GM21447 (cell line): ENCODE measurements at regions not wholly inside any gene's neighbourhood (a gene's known extent, or its start where the extent isn't known, plus 50 kb on each side); places are given as distances from the start of the nearest gene placed in this dataset.
"Not testable (repeated sequence)": the region's sequence is repeated elsewhere in the genome, so short reads cannot be mapped to it uniquely, and the experiment has no call there.

Experiments
- ATAC-seq: cut with Tn5 transposase; IDR thresholded peaks from one replicate; pipeline ENCODE4 v1.9.1; 2021; ENCODE audit not compliant: unreplicated experiment

DNA sequence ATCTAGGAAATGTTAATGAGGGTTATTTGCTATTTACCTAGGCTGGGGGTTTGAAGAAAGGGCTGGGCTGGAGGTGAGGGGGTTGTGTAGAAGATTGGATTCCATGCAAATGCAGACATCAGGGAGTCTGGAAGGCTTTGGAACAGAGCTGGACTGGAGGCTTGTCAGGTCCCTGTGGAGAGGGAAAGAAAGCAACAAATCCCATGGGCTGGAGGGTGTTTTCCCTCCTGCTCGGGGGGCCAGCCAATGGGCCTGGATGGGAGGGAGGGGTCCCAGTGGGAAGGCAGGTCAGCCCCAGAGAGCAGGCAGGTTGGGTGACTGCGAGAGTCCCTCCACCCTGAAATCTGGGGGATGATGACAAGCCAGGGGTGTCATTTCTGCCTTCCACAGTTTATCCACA, 431.8 kb downstream of the RPS24 start:
- no peak for ATAC-seq

DNA sequence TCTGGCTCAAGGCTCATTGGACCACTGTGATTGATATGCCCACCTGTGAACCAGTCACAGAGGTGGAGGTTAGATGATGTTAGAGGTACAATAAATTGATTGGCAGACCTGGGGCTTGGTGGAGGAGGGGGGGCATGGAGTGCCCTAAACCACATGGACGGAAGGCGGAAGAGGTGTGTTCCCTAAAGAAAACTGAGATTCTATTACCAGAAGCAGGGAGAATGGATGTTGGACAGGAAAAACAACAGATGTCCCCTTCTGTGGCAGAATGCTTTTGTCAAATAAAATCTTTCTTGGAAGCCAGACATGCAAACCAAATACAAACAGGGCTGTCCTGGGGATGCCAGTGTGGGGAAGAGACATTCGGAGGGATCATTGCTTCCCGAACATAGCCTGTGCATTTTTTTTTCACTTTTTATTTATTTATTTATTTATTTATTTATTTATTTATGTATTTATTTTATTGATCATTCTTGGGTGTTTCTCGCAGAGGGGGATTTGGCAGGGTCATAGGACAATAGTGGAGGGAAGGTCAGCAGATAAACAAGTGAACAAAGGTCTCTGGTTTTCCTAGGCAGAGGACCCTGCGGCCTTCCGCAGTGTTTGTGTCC, 433.9 kb downstream of the RPS24 start:
- no peak for ATAC-seq

- not testable (repeated sequence) for ATAC-seq
Measured at GRCh38 chr10:78468731-78469130, 435.1 kb downstream of the RPS24 start.

DNA sequence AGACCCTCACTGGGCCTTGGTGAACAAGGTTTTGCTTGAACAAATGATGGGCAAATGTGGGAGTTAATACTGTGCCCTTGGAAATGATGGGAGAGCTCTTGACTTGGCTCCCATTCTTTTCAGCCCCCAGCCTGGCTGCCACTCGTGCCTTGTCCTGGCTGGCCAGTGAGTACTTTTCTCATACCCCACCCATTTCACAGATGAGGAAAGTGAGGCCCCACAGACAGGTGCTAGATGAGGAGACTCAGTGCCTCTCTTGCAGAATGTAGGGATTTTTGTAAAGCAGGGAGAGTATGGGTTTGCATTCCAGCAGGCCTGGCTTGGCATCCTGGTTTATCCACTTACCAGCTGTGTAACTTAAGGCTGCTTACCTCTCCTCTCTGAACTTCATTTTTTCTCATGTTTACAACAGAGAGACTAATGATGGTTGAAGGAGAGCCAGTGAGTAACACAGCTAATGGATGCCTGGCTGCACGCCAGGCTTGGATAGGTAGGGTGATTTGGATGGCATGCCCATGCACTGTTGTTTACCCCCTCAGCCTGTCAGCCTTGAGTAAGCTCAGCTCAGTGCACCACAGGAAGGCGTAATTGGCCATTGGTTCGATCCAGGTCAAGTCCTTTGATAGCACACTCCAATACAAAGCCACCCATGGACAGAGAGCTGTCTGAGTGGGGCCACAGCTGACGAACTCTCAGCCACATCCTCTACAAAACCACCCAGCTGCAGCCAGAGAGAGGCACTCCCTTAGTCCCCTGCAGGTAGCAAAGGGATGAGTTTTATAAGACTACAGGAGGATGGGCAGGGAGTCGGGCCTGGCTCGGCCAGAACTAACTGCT, 436.8 kb downstream of the RPS24 start:
- no peak for ATAC-seq

DNA sequence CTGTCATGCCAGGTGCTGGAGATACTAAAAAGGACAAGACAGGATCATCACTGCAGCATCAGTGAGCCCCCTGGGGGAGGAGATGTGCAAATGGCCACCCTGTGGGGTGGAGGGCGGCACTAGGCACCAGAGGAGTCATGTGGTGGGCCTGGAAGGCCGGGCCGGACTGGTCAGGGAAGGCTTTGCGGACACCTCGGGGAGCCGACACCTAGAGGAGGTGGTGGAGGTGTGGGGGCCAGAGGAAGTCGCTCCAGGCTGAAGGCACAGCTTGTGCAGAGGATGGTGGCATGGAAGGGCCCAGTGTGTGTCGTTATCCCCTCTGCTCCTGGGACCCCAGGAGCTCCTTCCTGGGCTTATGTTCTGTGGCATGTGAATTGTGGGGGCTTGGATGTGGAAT, 437.7 kb downstream of the RPS24 start:
- no peak for ATAC-seq

DNA sequence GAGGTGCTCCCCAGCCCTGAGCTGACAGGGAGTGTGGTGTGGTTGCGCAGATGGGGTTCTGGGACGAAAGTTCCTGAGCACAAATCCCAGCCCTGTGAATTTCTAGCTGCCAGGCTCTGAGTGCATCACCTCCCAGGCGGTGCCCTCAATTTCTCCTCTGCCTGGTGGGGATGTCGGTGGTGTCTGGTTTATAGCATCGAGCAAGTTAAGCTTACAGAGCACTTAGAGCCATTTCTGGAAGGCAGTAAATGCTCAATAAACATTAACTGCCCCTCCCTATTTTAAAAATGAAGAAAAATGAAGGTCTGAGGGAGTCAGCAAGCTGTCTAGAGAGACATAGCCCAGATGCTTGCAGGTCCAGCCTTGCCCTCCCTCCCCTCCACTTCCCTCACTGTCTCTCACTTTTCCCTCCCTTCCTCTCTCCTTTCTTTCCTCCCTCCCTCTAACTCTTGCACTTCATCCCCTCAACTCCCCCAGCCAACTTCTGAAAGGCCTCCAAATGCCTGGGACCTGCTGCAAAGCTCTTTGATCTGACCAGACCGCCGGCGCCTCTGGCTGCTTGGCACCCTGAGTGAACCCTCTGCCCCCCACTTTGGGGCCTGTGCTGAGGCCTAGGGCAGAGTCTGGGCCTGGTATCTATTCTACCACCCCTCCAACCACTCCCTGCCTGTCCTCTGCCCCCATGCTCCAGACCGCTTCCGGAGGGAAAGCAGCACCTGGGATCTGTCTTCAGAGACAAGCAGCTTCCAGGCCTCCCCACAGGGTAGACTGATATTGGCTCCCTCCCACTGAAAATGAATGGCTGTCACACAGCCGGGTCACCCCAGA, 438.3 kb downstream of the RPS24 start:
- ATAC-seq, result no peak

DNA sequence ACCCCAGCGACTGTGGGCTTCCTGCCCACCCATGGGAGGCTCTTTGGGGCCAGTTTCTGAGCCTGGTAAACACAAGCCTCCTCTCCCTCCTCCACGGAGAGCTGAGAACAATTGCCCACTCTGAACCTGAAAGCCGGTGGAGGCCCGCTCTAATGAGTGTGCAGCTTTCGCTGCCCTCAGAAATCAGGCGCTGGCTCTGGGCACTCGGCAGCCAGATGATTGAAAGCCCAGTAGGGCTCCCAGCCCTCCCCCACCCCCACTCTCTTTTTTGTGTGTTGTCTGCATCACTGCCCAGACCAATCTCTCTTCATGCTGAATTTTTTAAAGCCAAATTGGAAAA, 438.9 kb downstream of the RPS24 start:
- ATAC-seq, result no peak

- no peak for ATAC-seq
Measured at GRCh38 chr10:78473006-78473405, 439.3 kb downstream of the RPS24 start.

DNA sequence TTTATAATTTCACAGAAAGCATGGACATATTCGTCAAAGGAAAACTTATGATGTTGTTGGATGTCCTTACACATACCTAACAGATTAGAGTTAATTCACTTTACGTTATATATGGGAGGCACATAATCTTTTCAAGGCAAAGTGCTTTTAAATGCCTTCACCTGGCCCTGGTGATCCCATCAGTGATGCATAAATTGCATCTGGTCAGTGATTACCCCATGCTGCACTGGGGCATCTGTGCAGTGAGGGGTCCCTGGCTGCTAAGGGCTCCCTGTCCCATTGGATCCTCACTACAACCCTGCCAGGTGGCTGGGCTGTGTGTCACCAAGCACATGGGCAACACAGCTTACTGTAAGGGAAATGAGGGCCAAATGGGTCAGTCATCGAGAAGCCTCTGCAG, 441.1 kb downstream of the RPS24 start:
- ATAC-seq, result no peak

- ATAC-seq, result no peak
Measured at GRCh38 chr10:78475437-78475836, 441.8 kb downstream of the RPS24 start.

DNA sequence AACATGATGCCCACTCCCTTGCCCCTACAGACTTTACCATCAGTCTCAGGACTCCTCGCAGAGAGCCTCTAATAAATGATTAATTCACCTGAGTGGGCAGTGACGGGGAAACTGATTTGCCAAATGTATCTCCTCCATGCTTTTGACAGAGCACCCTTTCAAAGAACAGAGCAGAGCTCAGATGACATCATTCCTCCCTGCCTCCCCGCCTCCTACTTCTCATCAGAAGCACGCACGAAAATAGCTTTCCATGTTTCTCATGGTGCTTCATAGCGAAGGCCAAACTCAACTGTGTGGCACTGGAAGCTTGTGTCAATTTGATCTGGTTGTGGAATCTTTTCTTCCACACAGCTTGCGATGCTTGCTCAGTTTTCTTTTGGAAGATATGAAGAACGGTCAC, 442.5 kb downstream of the RPS24 start:
- no peak for ATAC-seq

DNA sequence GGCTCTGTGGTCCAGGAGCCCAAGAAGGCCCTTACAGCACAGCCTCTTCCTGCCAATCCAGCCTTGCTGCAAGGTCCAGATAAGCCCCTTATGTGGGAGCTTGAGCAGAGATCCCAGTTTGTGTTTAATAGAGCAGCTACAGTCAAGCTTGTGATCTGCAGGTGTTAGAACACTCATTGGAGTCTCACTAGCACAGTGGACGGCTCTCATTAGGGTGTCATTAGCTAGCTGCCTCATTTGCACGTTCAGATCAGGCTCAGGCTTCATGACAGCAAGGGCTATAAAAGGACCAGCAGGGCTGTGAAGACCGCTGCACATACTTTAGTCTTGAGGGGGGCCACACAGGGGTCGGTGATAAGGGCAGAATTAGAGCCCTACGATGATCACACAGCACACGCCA, 443.2 kb downstream of the RPS24 start:
- ATAC-seq, result no peak

GRCh38 chr10:78478919-78479318, 445.3 kb downstream of the RPS24 start:
- no peak for ATAC-seq

DNA sequence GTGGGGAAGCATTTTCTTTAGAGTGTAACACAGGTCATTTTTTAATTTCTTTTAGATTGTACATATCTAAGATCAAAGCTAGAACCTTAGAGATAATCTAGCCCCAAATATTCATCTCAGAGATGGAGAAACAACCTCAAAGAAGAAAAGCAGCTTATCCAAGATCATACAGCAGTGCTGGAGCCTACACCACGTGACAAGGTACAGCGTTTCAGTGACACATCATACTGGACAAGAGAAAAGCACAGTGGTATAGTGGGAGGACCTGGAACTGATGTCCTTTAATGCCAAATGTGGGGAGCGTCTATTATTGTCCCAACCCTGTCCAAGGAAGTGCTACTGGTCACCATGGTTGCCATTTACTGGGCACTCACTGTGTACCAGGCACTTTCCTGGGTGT, 445.8 kb downstream of the RPS24 start:
- ATAC-seq, result no peak

GRCh38 chr10:78481842-78482241, 448.2 kb downstream of the RPS24 start:
- no peak for ATAC-seq

GRCh38 chr10:78483641-78484040, 450.0 kb downstream of the RPS24 start:
- ATAC-seq, result no peak

DNA sequence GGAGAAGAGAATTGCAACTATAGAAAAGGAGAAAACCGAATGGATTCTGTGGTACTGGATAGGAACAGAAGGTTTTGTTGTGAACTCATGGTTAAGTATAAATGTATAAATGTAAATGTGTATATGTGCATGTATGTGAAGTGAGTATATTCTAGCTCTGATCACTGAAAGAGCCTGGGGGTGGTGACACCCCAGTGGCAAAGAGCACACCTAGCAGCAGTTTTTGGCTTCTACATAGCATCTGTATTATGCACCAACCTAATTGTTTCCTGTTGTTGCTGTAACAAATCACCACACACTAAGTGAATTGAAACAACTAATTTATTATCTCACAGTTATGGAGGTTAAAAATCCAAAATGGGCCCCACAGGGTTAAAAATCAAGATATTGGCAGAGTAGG, 455.4 kb downstream of the RPS24 start:
- ATAC-seq, result no peak

DNA sequence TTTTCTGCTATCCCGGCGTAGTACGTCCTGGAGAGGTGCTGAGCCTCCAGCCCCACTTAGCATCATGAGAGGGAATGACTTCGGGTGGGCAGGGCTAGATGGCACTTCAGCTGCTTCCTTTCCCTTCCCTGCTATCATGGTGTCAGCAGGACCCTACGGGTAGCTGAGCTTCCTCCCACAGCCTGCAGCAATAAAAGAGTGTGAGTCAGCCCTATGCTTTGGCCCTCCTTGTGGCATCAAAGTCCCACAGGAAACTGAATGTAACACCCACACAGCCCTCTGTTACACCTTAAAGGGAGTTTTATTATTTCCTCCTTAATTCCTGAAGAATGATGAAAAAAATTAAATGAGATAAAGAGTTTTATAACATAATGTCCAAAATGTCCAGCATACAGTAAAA, 458.1 kb downstream of the RPS24 start:
- ATAC-seq, result no peak

DNA sequence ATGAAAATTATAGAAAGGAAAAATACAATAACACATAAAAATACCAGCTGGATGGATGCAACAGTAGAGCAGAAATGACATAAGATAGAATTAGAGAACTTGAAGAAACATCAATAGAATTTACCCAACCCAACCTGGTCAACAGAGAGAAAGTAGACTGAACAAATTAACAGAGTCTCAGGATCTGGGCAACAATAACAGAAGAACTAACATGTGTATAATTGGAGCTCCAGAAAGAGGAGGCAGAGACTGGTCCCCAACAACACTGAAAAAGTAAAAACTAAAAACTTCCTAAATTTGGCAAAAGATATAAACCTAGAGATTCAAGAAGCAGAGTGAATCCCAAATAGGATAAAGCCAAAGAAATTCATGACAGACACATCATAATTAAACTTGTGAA, 458.8 kb downstream of the RPS24 start:
- no peak for ATAC-seq

- ATAC-seq, result no peak
Measured at GRCh38 chr10:78494179-78494578, 460.5 kb downstream of the RPS24 start.

- ATAC-seq, result no peak
Measured at GRCh38 chr10:78502210-78502936, 468.7 kb downstream of the RPS24 start.
